SU-DHL-6 (cell line): ENCODE measurements at regions not wholly inside any gene's neighbourhood (a gene's known extent, or its start where the extent isn't known, plus 50 kb on each side); places are given as distances from the start of the nearest gene placed in this dataset.

Experiments used
- H2AFZ ChIP-seq: fragments of 200-600 bp; sonication (generic); 2 replicates; pipeline ENCODE4 v1.6.1; 2014; ENCODE audit warnings: low read depth, mild to moderate bottlenecking, moderate library complexity, mixed read lengths, antibody characterized with exemption, low read length; ENCODE audit not compliant: severe bottlenecking
- H3F3A ChIP-seq: fragments of 200-600 bp; shearing (Covaris generic); 2 replicates; pipeline ENCODE4 v1.6.0; 2016; ENCODE audit warnings: antibody characterized with exemption, mild to moderate bottlenecking; ENCODE audit not compliant: insufficient read depth
- H3K27ac ChIP-seq: fragments of 200-600 bp; sonication (generic); 2 replicates; pipeline ENCODE4 v1.5.1; 2016; ENCODE audit warnings: low read depth, mild to moderate bottlenecking, low read length, moderate library complexity, mixed read lengths
- H3K27me3 ChIP-seq: fragments of 200-600 bp; sonication (generic), shearing (Covaris generic); 2 replicates; pipeline ENCODE4 v1.6.0; 2014; ENCODE audit warnings: mild to moderate bottlenecking, low read length
- H3K36me3 ChIP-seq: fragments of 200-600 bp; sonication (generic); 2 replicates; pipeline ENCODE4 v1.6.1; 2014; ENCODE audit warnings: mild to moderate bottlenecking, low read length, mixed read lengths
- H3K4me2 ChIP-seq: fragments of 300-600, 200-600 bp; shearing (Covaris generic), sonication (generic); 2 replicates; pipeline ENCODE4 v1.6.0; 2014; ENCODE audit warnings: low read length, low read depth, mild to moderate bottlenecking; ENCODE audit not compliant: poor library complexity, severe bottlenecking
- H3K4me3 ChIP-seq: fragments of 200-600 bp; sonication (generic); 2 replicates; pipeline ENCODE4 v1.5.1; 2014; ENCODE audit warnings: antibody characterized with exemption, low read length, mild to moderate bottlenecking, mixed read lengths; ENCODE audit not compliant: insufficient read depth, poor library complexity, severe bottlenecking
- H3K79me2 ChIP-seq: fragments of 200-600 bp; sonication (generic); 2 replicates; pipeline ENCODE4 v1.6.1; 2014; ENCODE audit warnings: mild to moderate bottlenecking, low read length, moderate library complexity; ENCODE audit not compliant: insufficient read depth
- H3K9ac ChIP-seq: fragments of 200-600 bp; sonication (generic); 2 replicates; pipeline ENCODE4 v1.7.0; 2014; ENCODE audit warnings: mild to moderate bottlenecking, low read length
- H3K9me2 ChIP-seq: fragments of 200-600 bp; sonication (generic); replicated peaks from 2 replicates; pipeline ENCODE4 v1.6.1; 2014; ENCODE audit warnings: low read length; ENCODE audit not compliant: insufficient read depth
- H3K9me3 ChIP-seq: fragments of 200-600 bp; sonication (generic); 2 replicates; pipeline ENCODE4 v1.6.1; 2014; ENCODE audit warnings: low read length, mixed read lengths; ENCODE audit not compliant: insufficient read depth
- H4K20me1 ChIP-seq: fragments of 200-600 bp; sonication (generic); 2 replicates; pipeline ENCODE4 v1.6.1; 2014; ENCODE audit warnings: low read depth, mild to moderate bottlenecking, antibody characterized with exemption, low read length, moderate library complexity, mixed read lengths
- CTCF ChIP-seq: fragments of 200-600 bp; sonication (generic); IDR thresholded peaks from one replicate; pipeline ENCODE4 v1.5.1; 2017; ENCODE audit warnings: antibody characterized with exemption, mild to moderate bottlenecking, low read length, moderate library complexity; ENCODE audit not compliant: insufficient read depth, poor library complexity, severe bottlenecking
- EZH2phosphoT487 ChIP-seq: fragments of 200-600 bp; sonication (generic), shearing (Covaris generic); conservative IDR thresholded peaks from 2 replicates; pipeline ENCODE4 v1.6.1; 2018; ENCODE audit warnings: mild to moderate bottlenecking, antibody characterized with exemption, low read length, moderate library complexity, mixed read lengths

DNA sequence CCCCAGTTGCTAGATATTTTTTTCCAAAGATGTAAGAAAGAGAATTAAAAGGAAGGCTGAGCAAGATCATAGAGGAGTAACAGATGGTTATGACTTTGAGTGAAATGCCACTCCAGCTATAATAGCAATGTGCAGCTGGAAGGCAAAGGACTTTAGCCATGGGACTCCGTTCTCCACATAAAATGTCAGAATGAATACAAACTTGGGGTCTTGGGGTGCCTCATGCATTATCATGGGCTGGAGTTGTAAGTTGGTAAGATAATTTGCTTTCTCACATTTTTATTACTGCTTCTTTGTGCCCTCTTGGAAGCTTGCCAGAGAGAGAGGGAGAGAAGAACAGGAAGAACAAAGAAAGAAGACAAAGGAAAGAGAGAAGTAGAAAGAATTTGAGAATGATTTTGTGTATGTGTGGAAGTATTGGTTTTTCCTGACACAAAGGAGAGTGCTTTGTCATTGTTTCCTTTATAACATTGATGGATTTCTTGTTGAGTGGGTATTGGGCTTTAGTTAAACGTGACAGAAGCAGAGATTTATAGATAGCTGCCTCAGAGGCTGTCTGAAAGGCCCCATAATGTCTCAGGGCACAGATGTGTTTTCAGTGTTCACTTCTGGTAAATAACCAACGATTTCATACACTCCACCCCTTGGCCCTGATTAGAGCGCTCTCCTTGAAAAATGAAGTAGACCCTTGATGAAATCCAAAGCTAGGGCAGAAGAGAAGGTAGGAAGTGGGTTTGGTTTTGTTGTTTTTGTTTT is 715.3 kb downstream of the NR2F2 start:
- H3K9me3 ChIP-seq: no peaks in the 10 kb centered on the region
- H3F3A ChIP-seq: no peaks in the 10 kb centered on the region
- no peak overlapping the region for H2AFZ ChIP-seq
- no peak overlapping the region for H3K4me3 ChIP-seq
- H3K27ac ChIP-seq: no peak overlapping the region
- no peak for TF ChIP-seq EZH2phosphoT487
- no peak for TF ChIP-seq CTCF
- no peak overlapping the region for H3K4me2 ChIP-seq
- no peaks in the 10 kb centered on the region for H3K36me3 ChIP-seq
- H3K9me2 ChIP-seq: no peaks in the 10 kb centered on the region
- no peaks in the 10 kb centered on the region for H4K20me1 ChIP-seq
- no peak overlapping the region for H3K9ac ChIP-seq
- H3K79me2 ChIP-seq: no peaks in the 10 kb centered on the region
- no peaks in the 10 kb centered on the region for H3K27me3 ChIP-seq

DNA sequence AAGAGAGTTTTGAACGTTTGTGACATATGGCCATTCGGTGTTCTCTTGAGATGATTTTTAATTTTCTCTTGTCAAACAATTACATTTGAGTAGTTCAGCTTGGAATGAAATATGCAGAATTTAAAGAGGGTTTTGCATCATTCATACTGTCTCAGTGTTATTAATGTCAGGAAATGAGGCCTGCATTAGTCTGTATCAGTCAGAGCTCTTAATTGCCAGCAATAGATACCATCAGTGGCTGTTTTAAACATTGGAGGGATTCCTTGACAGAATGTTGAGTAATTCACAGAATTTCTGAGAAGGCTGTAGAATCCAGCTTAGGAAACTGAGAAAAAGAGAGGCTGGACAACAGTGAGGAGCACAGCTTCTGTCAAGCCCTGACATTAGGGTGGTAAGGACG is 722.0 kb downstream of the NR2F2 start:
- TF ChIP-seq EZH2phosphoT487: no peak
- TF ChIP-seq CTCF: no peak
- H3F3A ChIP-seq: no peaks in the 10 kb centered on the region

GRCh38 chr15:97053635-97054034 is 723.1 kb downstream of the NR2F2 start:
- H3K9me2 ChIP-seq: no peaks in the 10 kb centered on the region
- H3K36me3 ChIP-seq: no peaks in the 10 kb centered on the region
- no peak overlapping the region for H2AFZ ChIP-seq
- no peaks in the 10 kb centered on the region for H3K9me3 ChIP-seq
- no peaks in the 10 kb centered on the region for H4K20me1 ChIP-seq
- no peaks in the 10 kb centered on the region for H3F3A ChIP-seq
- H3K79me2 ChIP-seq: no peaks in the 10 kb centered on the region
- H3K9ac ChIP-seq: no peak overlapping the region
- H3K4me3 ChIP-seq: no peak overlapping the region
- H3K4me2 ChIP-seq: no peak overlapping the region
- no peak overlapping the region for H3K27ac ChIP-seq
- TF ChIP-seq CTCF: no peak
- TF ChIP-seq EZH2phosphoT487: no peak
- no peaks in the 10 kb centered on the region for H3K27me3 ChIP-seq

More for the DNA sequence above, 722.0 kb downstream of the NR2F2 start:
- no peaks in the 10 kb centered on the region for H3K27me3 ChIP-seq
- H3K4me3 ChIP-seq: no peak overlapping the region
- no peak overlapping the region for H3K27ac ChIP-seq
- H4K20me1 ChIP-seq: no peaks in the 10 kb centered on the region
- H3K9me2 ChIP-seq: no peaks in the 10 kb centered on the region
- no peaks in the 10 kb centered on the region for H3K79me2 ChIP-seq
- no peak overlapping the region for H2AFZ ChIP-seq
- H3K36me3 ChIP-seq: no peaks in the 10 kb centered on the region
- H3K4me2 ChIP-seq: no peak overlapping the region
- no peaks in the 10 kb centered on the region for H3K9me3 ChIP-seq
- no peak overlapping the region for H3K9ac ChIP-seq
